Psoas muscle (tissue), 7 donors: ENCODE measurements at regions not wholly inside any gene's neighbourhood (a gene's known extent, or its start where the extent isn't known, plus 50 kb on each side); places are given as distances from the start of the nearest gene placed in this dataset.

Experiments used
- ATAC-seq, 4 donors: fragments of 200-7000 bp; cut with Tn5 transposase; one replicate each; pipeline ENCODE4 v1.9.1; 2020; ENCODE audit warnings: moderate library complexity in 3 of 4, mild to moderate bottlenecking in 2 of 4
- DNase-seq, 2 donors: peaks; one replicate each; pipeline ENCODE4 v3.0.0-alpha.2; 2020
- H3K27ac ChIP-seq: fragments of 200-600 bp; one replicate; pipeline ENCODE4 v1.8.0; 2022
- H3K27me3 ChIP-seq, 3 donors: fragments of 200-600 bp in 1 of 3; one replicate each; pipeline versions ENCODE4 v1.6.1 to v1.8.0; 2013 to 2022; ENCODE audit warnings: low read length in 2 of 3, mild to moderate bottlenecking in 2 of 3, moderate library complexity in 1 of 3; ENCODE audit not compliant: insufficient read depth in 3 of 3
- H3K36me3 ChIP-seq, 2 donors: fragments of 200-600 bp in 1 of 2; one replicate each; pipeline versions ENCODE4 v1.6.1 to v1.8.0; 2013 to 2022; ENCODE audit warnings: low read depth in 1 of 2, mild to moderate bottlenecking in 1 of 2, moderate library complexity in 1 of 2; ENCODE audit not compliant: insufficient read depth in 1 of 2
- H3K4me1 ChIP-seq: fragments of 200-600 bp; one replicate; pipeline ENCODE4 v1.8.0; 2022
- H3K4me3 ChIP-seq: fragments of 200-600 bp; one replicate; pipeline ENCODE4 v1.8.0; 2022; ENCODE audit warnings: mild to moderate bottlenecking
- H3K9me3 ChIP-seq: fragments of 200-600 bp; one replicate; pipeline ENCODE4 v1.8.0; 2022
- CTCF ChIP-seq: fragments of 200-600 bp; IDR thresholded peaks from one replicate; pipeline ENCODE4 v1.8.0; 2022; ENCODE audit warnings: antibody characterized with exemption
- WGBS, 3 donors: extraction: QIAGEN DNeasy Blood & Tissue Kit; methylation state at CpG; one replicate each; pipeline versions ENCODE4 v1.1.6 to v1.1.7; 2013; 5-methylcytosine and 5-hydroxymethylcytosine counted together
- intact Hi-C, 2 donors: fragments of 100-400 bp; cut with DNase I; formaldehyde crosslinking; loops; one replicate each; pipeline versions ENCODE4 v1.11.0 to v1.14.2; 2022
- donor health status: healthy with polysubstance abuse.
- donor health status: DM: no; HTN: no; CAD: no; lungs with moderate emphysema.
- donor health status: Bipolar disorder and iron deficiency.
- donor health status: healthy.
- donor health status: DM: yes; HTN: yes; CAD: no.
- donor health status: DM: no; HTN: no; CAD: no.
- donor health status: DM: yes; HTN: yes; CAD: no.

GRCh38 chr12:59268295-59268809 lies 327.5 kb upstream of the SLC16A7 start:
- no peaks in the 10 kb centered on the region for H3K27me3 ChIP-seq
- no peak overlapping the region for H3K27ac ChIP-seq
- peaks cover 5% of the 10 kb centered on the region for H3K9me3 ChIP-seq
- TF ChIP-seq CTCF: no peak
- H3K4me3 ChIP-seq: no peak overlapping the region
- H3K4me1 ChIP-seq: no peaks in the 10 kb centered on the region
- DNase-seq (no peak), ATAC-seq (no peak)
- intact Hi-C loops: no loop called here
- no peaks in the 10 kb centered on the region for H3K36me3 ChIP-seq
- WGBS, 3 donors: 68 to 81% (median 72%) methylated on average over 2 of the region's 2 CpGs

- Histone ChIP-seq H3K36me3 (no peaks in the 10 kb centered on the region), H3K27ac (no peak overlapping the region), H3K4me1 (no peaks in the 10 kb centered on the region), H3K9me3 (no peaks in the 10 kb centered on the region), H3K4me3 (no peak overlapping the region), H3K27me3 (no peaks in the 10 kb centered on the region)
- ATAC-seq: no peak
- no peak for TF ChIP-seq CTCF
- no peak for DNase-seq
- WGBS, 3 donors: 70 to 94% (median 92%) methylated on average over 2 of the region's 2 CpGs
- intact Hi-C loops: no loop called here
Observed at GRCh38 chr12:59260202-59260601, 335.6 kb upstream of the SLC16A7 start.

GRCh38 chr12:59252731-59253130 lies 332.4 kb upstream of the LRIG3 start:
- Histone ChIP-seq H3K27me3 (no peaks in the 10 kb centered on the region), H3K36me3 (no peaks in the 10 kb centered on the region), H3K27ac (no peak overlapping the region), H3K4me3 (no peak overlapping the region), H3K9me3 (peaks cover 6% of the 10 kb centered on the region), H3K4me1 (no peaks in the 10 kb centered on the region)
- no peak for DNase-seq
- intact Hi-C loops: no loop called here
- no peak for TF ChIP-seq CTCF
- ATAC-seq: no peak

- intact Hi-C loops: no loop called here
- Histone ChIP-seq H3K4me1 (no peaks in the 10 kb centered on the region), H3K9me3 (peaks cover 11% of the 10 kb centered on the region), H3K27me3 (no peaks in the 10 kb centered on the region), H3K4me3 (no peak overlapping the region), H3K36me3 (no peaks in the 10 kb centered on the region), H3K27ac (no peak overlapping the region)
- no peak for TF ChIP-seq CTCF
- DNase-seq (no peak), ATAC-seq (no peak)
Observed at GRCh38 chr12:59250766-59251165, 330.5 kb upstream of the LRIG3 start.

GRCh38 chr12:59240048-59240447 lies 319.7 kb upstream of the LRIG3 start:
- no peak for TF ChIP-seq CTCF
- no peak for DNase-seq
- intact Hi-C loops: no loop called here
- ATAC-seq: no peak
- Histone ChIP-seq H3K36me3 (no peaks in the 10 kb centered on the region), H3K4me3 (no peak overlapping the region), H3K27me3 (no peaks in the 10 kb centered on the region), H3K27ac (no peak overlapping the region), H3K9me3 (no peaks in the 10 kb centered on the region), H3K4me1 (no peaks in the 10 kb centered on the region)
- 35 to 42% (median 40%) methylated on average over 2 of the region's 2 CpGs for WGBS, 3 donors
